ENCODE measurements at regions not wholly inside any gene's neighbourhood (a gene's known extent, or its start where the extent isn't known, plus 50 kb on each side); places are given as distances from the start of the nearest gene placed in this dataset.

GRCh38 chr1:55968661-55969060, 610.7 kb downstream of the PLPP3 start:
- Histone ChIP-seq H3K4me1 (ENCODE audit: control insufficient read depth, insufficient read depth, low read length) (no peaks in the 10 kb centered on the region), H3K27me3 (ENCODE audit: control insufficient read depth, insufficient read depth) (no peaks in the 10 kb centered on the region), H3K4me3 (ENCODE audit: low read length) (no peak overlapping the region), H3K27ac (ENCODE audit: low read length) (no peak overlapping the region), H3K9me3 (ENCODE audit: control insufficient read depth, low read length) (no peaks in the 10 kb centered on the region)
- ATAC-seq (no peak), DNase-seq (no peak)
- WGBS, result 86% methylated on average over 7 of the region's 7 CpGs
- intact Hi-C loops (cut with DNase I), result no loop called here

DNA sequence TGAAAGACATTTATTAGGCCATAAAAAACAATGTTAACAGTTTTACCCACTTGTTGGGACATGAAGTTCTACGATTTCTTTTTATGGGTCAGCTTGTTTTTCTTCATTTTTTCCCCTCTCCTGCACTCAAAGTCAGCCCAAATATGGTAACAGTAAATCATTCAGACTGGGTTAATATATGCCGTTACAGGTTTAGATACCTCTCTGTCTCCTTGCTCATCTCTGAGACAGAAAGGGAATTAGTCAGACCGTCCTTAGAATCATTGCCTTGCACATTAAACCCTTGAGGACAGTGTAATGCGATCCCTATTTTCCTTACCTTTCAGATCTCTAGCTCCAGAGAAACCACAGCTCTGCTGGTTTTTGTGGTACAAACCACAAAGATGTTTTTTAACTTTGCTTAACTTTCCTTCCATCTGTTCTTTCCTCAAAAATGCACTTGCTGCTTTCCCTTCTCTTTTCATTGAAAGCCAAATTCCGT, 613.3 kb downstream of the PLPP3 start:
- DNase-seq (no peak), ATAC-seq (no peak)
- 76% methylated on average over 5 of the region's 5 CpGs for WGBS
- H3K4me3 ChIP-seq (ENCODE audit: low read length), result no peak overlapping the region
- no peaks in the 10 kb centered on the region for H3K4me1 ChIP-seq (ENCODE audit: control insufficient read depth, insufficient read depth, low read length)
- intact Hi-C loops (cut with DNase I), result no loop called here
- H3K27ac ChIP-seq (ENCODE audit: low read length), result no peak overlapping the region
- no peaks in the 10 kb centered on the region for H3K9me3 ChIP-seq (ENCODE audit: control insufficient read depth, low read length)
- H3K27me3 ChIP-seq (ENCODE audit: control insufficient read depth, insufficient read depth), result no peaks in the 10 kb centered on the region

- ATAC-seq (no peak), DNase-seq (no peak)
- peaks cover 5% of the 10 kb centered on the region for H3K4me1 ChIP-seq (ENCODE audit: control insufficient read depth, insufficient read depth, low read length)
- WGBS, result 92% methylated on average over 2 of the region's 2 CpGs
- intact Hi-C loops (cut with DNase I), result no loop called here
- H3K9me3 ChIP-seq (ENCODE audit: control insufficient read depth, low read length), result no peaks in the 10 kb centered on the region
- no peak overlapping the region for H3K4me3 ChIP-seq (ENCODE audit: low read length)
- no peak overlapping the region for H3K27ac ChIP-seq (ENCODE audit: low read length)
- H3K27me3 ChIP-seq (ENCODE audit: control insufficient read depth, insufficient read depth), result no peaks in the 10 kb centered on the region
These were observed 616.9 kb downstream of the PLPP3 start for GRCh38 chr1:55962472-55962871.

- intact Hi-C loops (cut with DNase I), result no loop called here
- Histone ChIP-seq H3K27me3 (ENCODE audit: control insufficient read depth, insufficient read depth) (no peaks in the 10 kb centered on the region), H3K4me1 (ENCODE audit: control insufficient read depth, insufficient read depth, low read length) (peaks cover 5% of the 10 kb centered on the region), H3K27ac (ENCODE audit: low read length) (no peak overlapping the region), H3K4me3 (ENCODE audit: low read length) (no peak overlapping the region), H3K9me3 (ENCODE audit: control insufficient read depth, low read length) (no peaks in the 10 kb centered on the region)
- peak in 2 of 3 donors; percentile 31 to 63 for DNase-seq
- ATAC-seq, result peak; percentile 65 to 88
- WGBS, result 35% methylated on average over 3 of the region's 3 CpGs
These were observed 620.2 kb downstream of the PLPP3 start for GRCh38 chr1:55959136-55959548.

DNA sequence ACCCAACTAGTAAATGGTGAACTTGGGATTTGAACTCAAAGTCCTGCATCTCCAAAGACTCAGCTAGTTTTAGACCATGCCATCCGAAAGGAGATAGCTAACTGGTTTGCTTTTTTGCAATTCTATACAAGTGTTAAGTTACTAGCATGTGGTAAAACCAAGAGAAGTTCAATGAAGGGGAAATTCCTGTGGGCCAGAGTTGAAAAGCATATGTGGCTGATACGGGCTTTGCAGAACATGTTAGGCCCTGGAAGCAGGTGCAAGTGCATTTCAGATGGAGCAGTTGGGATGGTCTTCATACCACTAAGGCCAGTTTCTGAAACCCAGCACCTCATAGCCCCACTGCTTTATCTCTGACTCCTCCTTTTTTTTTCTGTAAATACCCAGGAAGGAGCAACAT, 620.9 kb downstream of the PLPP3 start:
- 89% methylated on average over 2 of the region's 2 CpGs for WGBS
- intact Hi-C loops (cut with DNase I), result no loop called here
- H3K4me3 ChIP-seq (ENCODE audit: low read length), result no peak overlapping the region

GRCh38 chr1:55957276-55957675, 622.1 kb downstream of the PLPP3 start:
- no peaks in the 10 kb centered on the region for H3K9me3 ChIP-seq (ENCODE audit: control insufficient read depth, low read length)
- ATAC-seq, result peak in 1 of 2 donors; percentile 57
- H3K4me1 ChIP-seq (ENCODE audit: control insufficient read depth, insufficient read depth, low read length), result peaks cover 5% of the 10 kb centered on the region
- intact Hi-C loops (cut with DNase I), result no loop called here
- H3K4me3 ChIP-seq (ENCODE audit: low read length), result no peak overlapping the region
- H3K27me3 ChIP-seq (ENCODE audit: control insufficient read depth, insufficient read depth), result no peaks in the 10 kb centered on the region
- DNase-seq, result no peak
- H3K27ac ChIP-seq (ENCODE audit: low read length), result no peak overlapping the region

More for the DNA sequence above, 620.9 kb downstream of the PLPP3 start:
- Histone ChIP-seq H3K4me1 (ENCODE audit: control insufficient read depth, insufficient read depth, low read length) (peaks cover 5% of the 10 kb centered on the region), H3K27ac (ENCODE audit: low read length) (no peak overlapping the region), H3K9me3 (ENCODE audit: control insufficient read depth, low read length) (no peaks in the 10 kb centered on the region), H3K27me3 (ENCODE audit: control insufficient read depth, insufficient read depth) (no peaks in the 10 kb centered on the region)
- DNase-seq (no peak), ATAC-seq (no peak)

DNA sequence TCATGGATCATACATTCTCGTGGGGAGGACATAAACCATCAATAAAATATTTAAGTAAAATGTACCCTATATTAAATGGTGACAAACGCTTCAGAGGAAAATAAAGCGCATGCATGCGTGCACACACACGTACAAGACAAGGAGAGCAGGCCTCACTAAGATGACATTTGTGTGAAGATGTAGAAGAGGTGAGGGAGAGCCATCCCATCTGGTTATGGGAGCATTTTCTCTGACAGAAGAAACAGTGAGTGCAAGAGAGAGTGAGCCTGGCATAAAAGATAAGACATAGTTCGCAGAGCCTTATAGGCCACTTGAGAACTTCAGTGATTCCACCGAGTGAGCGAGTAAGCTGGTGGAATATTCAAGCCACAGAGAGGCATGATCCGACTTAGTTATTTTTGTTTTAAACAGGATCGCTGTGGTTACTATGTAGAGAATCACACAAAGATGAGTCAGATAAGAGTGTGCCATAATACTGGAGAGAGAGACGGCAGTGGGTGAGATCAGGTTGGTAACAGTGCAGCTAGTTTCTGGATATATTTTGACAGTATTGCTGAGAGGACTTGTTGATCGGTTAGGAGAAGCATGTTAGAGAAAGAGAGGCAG, 624.2 kb downstream of the PLPP3 start:
- Histone ChIP-seq H3K4me3 (ENCODE audit: low read length) (no peak overlapping the region), H3K27me3 (ENCODE audit: control insufficient read depth, insufficient read depth) (no peaks in the 10 kb centered on the region), H3K9me3 (ENCODE audit: control insufficient read depth, low read length) (no peaks in the 10 kb centered on the region), H3K4me1 (ENCODE audit: control insufficient read depth, insufficient read depth, low read length) (peaks cover 5% of the 10 kb centered on the region), H3K27ac (ENCODE audit: low read length) (no peak overlapping the region)
- 89% methylated on average over 12 of the region's 12 CpGs for WGBS
- DNase-seq, result no peak
- intact Hi-C loops (cut with DNase I), result no loop called here
- no peak for ATAC-seq

DNA sequence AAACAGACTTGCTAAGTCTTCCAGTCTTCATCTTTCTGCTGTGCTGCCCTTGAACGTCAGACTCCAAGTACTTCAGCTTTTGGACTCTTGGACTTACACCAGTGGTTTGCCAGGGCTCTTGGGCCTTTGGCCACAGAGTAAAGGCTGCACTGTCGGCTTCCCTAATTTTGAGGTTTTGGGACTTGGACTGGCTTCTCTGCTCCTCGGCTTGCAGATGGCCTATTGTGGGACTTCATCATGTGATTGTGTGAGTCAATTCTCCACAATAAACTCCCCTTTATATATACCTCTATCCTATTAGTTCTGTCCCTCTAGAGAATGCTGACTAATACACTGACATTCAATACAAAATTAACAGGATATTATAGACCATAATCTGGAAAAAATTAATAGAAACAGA, 628.1 kb downstream of the PLPP3 start:
- DNase-seq, result peak in 1 of 3 donors; percentile 31
- WGBS, result 63% methylated on average over 3 of the region's 3 CpGs
- ATAC-seq, result no peak
- Histone ChIP-seq H3K27ac (ENCODE audit: low read length) (no peak overlapping the region), H3K9me3 (ENCODE audit: control insufficient read depth, low read length) (no peaks in the 10 kb centered on the region), H3K4me1 (ENCODE audit: control insufficient read depth, insufficient read depth, low read length) (no peaks in the 10 kb centered on the region), H3K27me3 (ENCODE audit: control insufficient read depth, insufficient read depth) (no peaks in the 10 kb centered on the region), H3K4me3 (ENCODE audit: low read length) (no peak overlapping the region)
- intact Hi-C loops (cut with DNase I), result no loop called here

GRCh38 chr1:55947446-55947845, 631.9 kb downstream of the PLPP3 start:
- H3K4me3 ChIP-seq (ENCODE audit: low read length), result no peak overlapping the region
- intact Hi-C loops (cut with DNase I), result no loop called here
- no peak overlapping the region for H3K27ac ChIP-seq (ENCODE audit: low read length)
- DNase-seq (no peak), ATAC-seq (no peak)
- H3K4me1 ChIP-seq (ENCODE audit: control insufficient read depth, insufficient read depth, low read length), result no peaks in the 10 kb centered on the region
- no peaks in the 10 kb centered on the region for H3K9me3 ChIP-seq (ENCODE audit: control insufficient read depth, low read length)
- 89% methylated on average over 1 of the region's 1 CpG for WGBS
- H3K27me3 ChIP-seq (ENCODE audit: control insufficient read depth, insufficient read depth), result no peaks in the 10 kb centered on the region

- no peak overlapping the region for H3K4me3 ChIP-seq (ENCODE audit: low read length)
- H3K9me3 ChIP-seq (ENCODE audit: control insufficient read depth, low read length), result no peaks in the 10 kb centered on the region
- no peak for DNase-seq
- H3K4me1 ChIP-seq (ENCODE audit: control insufficient read depth, insufficient read depth, low read length), result no peaks in the 10 kb centered on the region
- ATAC-seq, result no peak
- H3K27ac ChIP-seq (ENCODE audit: low read length), result no peak overlapping the region
- 62% methylated on average over 8 of the region's 8 CpGs for WGBS
- intact Hi-C loops (cut with DNase I), result no loop called here
- H3K27me3 ChIP-seq (ENCODE audit: control insufficient read depth, insufficient read depth), result no peaks in the 10 kb centered on the region
These were observed 635.5 kb downstream of the PLPP3 start for GRCh38 chr1:55943721-55944435.

DNA sequence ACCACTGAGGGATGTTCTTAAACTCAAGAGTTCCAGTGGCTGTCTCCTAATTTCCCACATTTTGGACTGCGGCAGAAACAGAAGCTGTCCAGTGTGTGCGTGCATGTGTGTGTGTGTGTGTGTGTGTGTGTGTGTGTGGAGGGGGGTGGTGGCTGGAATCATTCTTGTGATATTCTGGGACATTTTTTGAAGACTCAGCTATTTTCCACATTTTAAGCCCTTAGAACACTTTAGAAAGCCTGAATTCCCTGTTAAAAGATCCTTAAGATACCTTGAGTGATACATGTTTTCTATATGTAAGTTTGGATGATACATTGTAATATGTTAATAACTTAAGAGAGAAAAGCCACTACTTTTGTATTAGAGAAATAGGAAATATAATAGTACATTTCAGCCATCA, 636.4 kb downstream of the PLPP3 start:
- no peak for ATAC-seq
- WGBS, result 96% methylated on average over 2 of the region's 2 CpGs
- no peaks in the 10 kb centered on the region for H3K9me3 ChIP-seq (ENCODE audit: control insufficient read depth, low read length)
- intact Hi-C loops (cut with DNase I), result no loop called here
- no peak for DNase-seq
- peaks cover 2% of the 10 kb centered on the region for H3K4me1 ChIP-seq (ENCODE audit: control insufficient read depth, insufficient read depth, low read length)
- no peak overlapping the region for H3K4me3 ChIP-seq (ENCODE audit: low read length)
- H3K27ac ChIP-seq (ENCODE audit: low read length), result no peak overlapping the region
- H3K27me3 ChIP-seq (ENCODE audit: control insufficient read depth, insufficient read depth), result no peaks in the 10 kb centered on the region

Data from right cardiac atrium (tissue), 5 donors.